ENCODE measurements at regions not wholly inside any gene's neighbourhood (a gene's known extent, or its start where the extent isn't known, plus 50 kb on each side); places are given as distances from the start of the nearest gene placed in this dataset.

DNA sequence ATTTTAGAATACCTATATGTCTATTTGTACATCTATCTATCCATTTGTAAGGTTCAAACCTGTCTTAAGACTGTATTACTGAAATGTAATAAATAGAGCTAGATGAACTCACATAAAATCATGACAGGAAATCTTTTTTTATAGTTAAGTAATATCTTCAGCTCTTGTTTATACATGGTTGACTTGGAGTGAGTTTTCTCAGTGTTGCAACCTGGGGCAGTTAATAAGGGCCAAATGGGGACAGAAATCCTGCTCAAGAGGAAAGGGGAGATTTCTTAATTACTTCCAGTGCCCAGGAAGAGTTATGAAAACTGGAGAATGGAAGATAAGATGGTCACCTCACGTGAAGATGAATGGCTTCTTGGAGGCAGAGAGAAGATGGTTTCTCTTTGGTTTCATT is 265.1 kb upstream of the FBXL7 start:
- no peak for TF ChIP-seq CTCF (IDR thresholded peaks at IDR 0.05)
- TF ChIP-seq POLR2A (IDR thresholded peaks at IDR 0.05), result no peak

All from testis (tissue), 2 donors.